ENCODE measurements at regions not wholly inside any gene's neighbourhood (a gene's known extent, or its start where the extent isn't known, plus 50 kb on each side); places are given as distances from the start of the nearest gene placed in this dataset.
A peak's percentile ranks its signal among the peaks of the same experiment; 100 is the strongest.
"Not testable (repeated sequence)": the region's sequence is repeated elsewhere in the genome, so short reads cannot be mapped to it uniquely, and the experiment has no call there.

DNA sequence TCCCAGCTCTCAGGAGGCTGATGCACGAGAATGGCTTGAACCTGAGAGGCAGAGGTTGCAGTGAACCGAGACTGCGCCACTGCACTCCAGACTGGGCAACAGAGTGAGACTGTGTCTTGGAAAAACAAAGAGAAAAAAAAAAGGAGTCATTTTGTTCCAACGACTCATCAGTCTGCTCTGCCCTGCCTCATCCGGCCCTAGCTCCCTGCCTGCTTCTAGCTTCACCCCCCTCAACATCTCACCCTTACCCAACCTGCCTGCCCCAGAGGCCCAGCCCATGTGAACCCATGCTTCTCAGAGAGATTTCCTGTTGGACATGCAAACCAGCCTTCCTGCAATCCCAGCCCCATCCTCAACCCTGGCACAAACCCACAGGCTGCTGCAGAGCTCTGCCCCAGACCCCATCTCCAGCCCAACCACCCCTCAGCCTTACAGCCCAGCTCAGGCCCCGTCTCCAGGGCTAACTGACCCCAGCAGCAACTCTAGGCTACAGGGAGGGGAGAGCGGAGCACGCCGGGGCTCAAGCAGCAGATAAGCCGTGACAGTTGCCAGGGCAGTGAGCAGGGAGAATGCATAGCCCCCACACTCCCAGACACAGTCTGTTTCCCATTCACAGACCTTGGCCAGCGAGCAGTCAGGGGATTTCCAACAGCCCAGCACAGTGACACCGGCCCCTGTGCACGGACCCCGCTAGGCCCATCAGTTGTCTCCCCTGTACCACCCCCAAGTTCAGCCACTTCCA, 86.0 kb upstream of the KCTD7 start:
- DNase-seq = no peak

DNA sequence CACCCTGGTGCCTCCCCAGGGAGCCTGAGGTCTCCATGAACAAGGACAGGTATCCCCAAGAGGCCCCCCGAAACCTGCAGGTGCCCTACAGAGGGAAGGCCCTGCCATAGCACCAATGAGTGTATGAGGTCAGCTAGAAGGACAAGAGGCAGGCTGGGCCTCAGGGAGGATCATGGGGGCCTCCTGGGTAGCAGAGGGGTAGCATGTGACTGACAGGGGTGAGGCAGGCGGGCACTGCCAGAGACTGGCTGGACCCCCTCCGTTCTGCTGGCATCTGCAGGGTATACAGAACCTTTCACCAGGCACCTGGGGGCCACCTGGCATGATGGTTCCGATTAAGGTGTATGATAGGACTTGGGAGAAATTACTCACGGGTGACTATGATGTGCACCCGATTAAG, 79.2 kb upstream of the KCTD7 start:
- DNase-seq = no peak

DNA sequence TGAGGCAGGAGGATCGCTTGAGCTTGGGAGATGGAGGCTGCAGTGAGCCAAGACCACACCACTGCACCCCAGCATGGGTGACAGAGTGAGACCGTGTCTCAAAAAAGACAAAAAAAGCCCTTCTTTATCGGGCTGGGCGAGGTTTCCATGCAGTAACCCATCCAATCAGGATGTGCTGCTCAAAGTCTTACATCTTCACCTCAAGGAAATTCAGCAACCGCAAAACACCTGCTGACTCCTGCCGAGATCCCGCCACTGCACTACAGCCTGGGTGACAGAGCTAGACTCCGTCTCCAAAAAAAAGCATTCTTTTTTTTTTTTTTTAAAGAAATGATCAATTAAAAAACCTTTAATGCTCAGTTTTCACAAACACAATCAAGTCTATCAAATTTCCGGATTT, 75.7 kb upstream of the KCTD7 start:
- DNase-seq = no peak

DNA sequence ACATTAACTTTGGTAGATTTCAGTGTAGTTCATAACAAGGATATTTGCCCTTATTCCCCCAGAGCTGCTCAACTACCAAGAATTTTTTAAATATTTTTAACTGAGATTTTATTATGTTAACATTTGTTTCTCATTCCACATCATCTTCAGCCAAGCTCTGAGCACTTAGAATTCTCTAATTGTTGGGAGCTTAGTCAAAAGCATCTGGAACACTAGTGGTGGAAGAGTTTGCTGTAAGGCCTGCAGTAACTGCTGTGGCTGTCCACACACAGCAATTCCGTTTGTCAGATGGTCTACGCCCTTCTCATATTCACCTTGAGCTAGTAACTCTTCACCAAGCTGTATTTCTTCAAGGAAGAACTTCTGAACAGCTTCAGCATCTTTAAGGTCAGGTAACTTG, 75.0 kb upstream of the KCTD7 start:
- DNase-seq = not testable (repeated sequence)

DNA sequence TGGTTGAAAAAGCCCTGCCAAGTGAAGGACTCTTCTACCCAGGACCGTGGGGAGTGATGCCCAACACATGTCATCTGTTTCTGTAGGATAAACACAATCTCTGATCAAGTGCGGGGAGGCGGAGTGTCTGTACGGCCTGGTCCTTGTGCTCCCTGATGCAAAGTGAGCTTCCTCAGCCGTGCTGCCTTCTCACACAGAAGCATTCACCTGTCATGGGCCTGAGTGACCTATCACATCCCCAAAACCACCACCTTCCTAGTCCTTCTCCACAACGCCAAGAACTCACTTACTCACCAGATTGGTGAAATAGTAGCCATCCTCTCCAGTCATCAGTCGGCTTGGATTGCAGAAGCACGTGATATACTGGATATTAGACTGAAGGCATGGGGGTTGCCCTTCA, 74.4 kb upstream of the KCTD7 start:
- not testable (repeated sequence) for DNase-seq

DNA sequence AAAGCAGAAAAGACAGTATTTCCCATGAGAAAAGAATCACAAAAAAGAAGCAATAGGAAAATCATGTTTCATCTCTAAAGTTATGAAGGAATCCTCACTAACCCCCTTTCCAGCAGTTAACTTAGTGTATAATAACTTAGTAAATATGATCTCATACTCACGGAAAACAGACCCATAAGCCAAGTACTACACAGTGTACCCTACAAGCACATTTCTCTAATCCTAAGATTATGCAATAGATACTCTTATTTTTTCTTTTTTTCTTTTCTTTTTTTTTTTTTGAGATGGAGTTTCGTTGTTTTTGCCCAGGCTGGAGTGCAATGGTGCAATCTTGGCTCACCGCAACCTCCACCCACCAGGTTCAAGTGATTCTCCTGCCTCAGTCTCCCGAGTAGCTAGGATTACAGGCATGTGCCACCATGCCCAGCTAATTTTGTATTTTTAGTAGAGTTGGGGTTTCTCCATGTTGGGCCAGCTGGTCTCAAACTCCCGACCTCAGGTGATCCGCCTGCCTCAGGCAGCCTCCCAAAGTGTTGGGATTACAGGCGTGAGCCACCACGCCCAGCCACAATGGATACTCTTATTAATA, 73.7 kb upstream of the KCTD7 start:
- not testable (repeated sequence) for DNase-seq

DNA sequence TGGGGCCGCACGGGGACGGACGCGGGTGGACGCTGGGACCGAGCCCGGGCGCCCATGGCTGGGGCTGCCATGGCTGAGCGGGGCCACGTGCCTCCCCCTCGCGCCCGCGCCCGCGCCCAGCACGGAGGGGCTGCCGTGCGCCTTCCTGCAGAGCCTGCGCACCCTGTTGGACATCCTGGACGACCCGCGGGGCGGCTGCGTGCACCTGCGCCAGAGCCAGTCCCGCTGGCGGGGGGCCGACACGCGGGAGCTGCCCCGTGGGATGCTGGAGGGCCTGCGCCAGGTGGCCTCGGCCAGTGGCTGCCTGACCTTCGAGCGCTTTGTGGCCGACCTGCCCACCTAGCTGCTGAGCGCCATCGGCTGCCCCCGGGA, 72.5 kb upstream of the KCTD7 start:
- no peak for DNase-seq

DNA sequence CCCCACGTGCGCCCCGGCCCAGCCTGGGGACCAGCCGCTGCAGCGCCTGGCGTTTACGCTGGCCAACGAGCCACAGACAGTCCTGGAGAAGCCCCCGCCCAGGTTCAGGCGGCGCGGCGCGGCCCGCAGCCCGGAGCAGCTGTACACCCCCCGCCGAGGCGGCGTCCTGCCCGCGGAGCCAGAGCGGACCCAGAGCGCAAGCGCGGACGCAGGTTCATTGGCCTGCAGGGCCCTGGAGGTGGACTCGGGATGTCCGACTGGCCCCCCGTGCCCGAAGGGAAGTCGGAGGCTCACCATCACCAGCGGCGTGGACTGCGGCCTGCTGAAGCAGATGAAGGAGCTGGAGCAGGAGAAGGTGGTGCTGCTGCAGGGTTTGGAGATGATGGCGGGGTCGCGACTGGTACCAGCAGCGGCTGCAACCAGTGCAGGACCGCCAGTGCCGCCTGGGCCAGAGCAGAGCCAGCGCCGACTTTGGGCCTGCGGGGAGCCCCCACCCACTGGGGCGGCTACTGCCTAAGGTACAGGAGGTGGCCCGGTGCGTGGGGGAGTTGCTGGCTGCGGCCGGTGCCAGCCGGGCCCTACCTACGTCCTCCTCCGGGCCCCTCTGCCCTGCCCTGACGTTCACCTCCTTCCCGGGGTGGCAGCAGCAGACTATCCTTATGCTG, 72.0 kb upstream of the KCTD7 start:
- no peak for DNase-seq

DNA sequence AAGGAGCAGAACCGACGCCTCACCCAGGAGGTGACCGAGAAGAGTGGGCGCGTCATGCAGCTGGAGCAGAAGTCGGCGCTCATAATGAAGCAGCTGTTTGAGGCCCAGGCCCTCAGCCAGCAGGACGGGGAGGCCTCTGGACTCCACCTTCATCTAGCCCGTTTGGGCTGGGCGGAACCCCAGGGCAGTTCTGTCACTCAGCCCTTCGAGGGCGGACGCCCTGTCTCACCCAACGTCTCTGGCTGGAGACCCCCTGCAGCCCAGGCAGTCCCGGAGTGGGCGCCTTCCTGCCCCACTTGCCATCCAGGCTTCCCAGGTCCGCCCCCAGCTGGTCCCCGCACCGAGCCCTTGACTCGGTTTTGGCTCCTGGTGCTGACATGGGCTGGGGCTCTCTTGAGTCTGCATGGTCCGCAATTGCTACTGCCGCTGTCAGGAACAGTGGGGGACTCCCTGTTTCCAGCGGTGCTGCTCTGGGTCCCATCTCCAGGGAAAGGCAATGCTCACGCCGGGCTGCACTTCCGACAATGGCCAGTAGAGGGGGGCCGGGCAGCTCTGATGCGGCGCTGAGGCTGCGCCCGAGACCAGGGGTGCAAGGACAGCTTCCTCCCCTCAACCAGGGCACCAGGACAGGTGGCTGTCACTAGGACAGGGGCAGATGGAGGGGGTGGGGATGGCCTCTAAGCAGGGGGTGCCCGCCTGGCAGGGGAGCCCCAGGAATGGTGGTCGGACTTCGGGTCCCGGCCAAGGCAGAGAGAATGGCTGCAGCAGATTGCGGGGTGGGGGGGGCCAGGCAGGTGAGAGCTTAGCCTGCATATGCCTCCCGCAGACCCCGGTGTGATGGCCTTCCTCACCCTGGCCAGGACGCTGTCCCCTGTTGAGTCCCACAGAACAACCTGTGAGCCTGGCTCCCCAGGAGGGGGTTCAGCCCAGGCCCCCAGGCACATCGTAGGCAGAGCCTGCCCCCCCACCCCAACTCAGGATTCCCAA, 71.2 kb upstream of the KCTD7 start:
- DNase-seq = peak; percentile 68 to 84 (median 77)

DNA sequence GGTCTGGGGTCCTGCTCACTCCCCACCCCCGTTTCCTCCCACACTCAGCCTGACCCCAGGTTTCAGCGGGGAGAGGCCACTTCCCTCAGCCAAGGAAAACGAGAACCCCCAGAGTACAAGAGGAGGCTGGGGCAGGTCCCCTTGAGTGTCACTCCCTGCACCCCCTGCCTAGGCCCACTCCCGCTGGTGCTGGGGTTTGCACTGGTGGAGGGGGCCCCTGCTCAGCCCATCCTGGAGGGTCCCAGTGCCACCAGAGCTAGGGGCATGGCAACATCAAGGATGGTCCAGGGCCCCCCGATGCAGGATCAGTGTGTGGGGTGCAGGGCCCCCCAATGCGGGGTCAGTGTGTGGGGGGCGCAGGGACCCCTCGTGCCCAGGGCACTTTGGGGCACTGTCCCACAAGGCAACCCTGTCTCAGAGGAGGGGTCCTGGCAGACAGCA, 70.5 kb upstream of the KCTD7 start:
- no peak for DNase-seq

DNA sequence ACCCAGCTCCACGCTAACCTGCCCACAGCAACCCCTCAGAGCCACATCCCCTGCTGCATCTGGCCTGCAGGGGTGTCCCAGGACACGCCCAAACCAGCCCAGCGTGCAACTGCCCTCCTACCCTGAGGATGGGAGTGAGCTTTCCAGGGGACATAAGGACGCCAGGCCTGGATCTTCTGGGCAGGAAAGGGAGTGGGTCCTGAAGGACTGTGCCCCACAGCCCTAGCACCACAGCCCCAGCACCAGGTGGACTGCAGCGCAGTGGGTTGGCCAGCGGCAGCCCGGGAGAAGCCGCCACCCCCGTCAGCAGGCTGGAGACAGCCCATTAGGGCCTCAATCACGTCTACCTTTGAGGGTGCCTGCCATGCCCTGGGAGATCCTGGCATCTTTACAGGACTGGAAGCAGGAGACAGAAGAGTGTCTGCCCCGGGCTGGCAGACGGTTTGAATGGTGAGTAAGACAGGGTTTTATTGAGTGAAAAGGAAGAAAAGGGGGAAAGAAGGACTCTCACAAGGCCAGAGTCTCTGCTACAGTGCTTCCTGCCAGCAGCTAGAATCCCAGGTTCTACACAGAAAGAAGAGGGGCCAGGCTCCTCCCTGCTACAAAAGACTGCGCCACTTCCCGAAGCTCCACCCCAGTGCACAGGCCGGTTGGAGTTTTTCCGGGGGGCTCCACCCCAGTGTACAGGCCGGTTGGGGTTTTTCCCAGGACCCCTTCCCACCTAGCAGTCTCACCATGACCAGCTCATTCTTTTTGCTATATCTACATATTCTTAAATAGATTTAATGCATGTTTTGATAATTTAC, 69.8 kb upstream of the KCTD7 start:
- no peak for DNase-seq

DNA sequence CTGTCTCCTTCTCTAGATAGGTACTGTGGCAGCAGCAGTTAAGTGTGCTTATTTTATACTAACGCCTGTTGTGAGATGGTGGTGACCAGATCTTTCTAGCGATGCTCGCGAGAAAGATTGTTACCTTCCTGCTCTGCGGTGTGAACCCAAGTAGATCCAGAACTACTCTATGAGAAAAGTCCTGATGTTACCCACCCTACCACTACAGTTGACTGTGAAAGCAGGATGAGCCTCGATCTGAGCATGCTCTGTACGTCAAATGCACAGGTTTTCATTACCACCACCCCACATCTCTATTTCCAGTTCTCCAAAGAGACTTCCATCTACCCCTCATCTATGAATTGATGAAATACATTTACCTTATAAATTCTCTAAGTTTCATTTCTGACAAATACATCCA, 64.6 kb upstream of the KCTD7 start:
- DNase-seq = no peak

DNA sequence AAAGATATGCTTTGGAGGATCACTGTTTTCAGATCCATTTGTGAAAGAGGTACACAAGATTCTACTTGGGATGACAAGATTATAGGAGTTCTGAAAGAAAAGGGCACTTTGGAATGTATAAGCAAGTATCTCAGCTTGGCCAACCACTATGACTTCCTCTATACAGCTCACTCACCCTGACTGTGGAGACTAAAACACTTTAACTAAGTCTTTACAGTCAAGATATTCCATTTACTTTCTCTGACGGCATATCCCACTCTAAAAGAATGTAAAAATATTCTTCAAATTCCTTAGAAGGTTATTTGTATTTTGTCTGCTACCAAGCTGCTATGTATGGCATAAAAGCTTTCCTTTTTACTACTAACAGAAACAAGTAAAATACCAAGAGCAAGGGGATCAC, 58.5 kb upstream of the KCTD7 start:
- DNase-seq = not testable (repeated sequence)

DNA sequence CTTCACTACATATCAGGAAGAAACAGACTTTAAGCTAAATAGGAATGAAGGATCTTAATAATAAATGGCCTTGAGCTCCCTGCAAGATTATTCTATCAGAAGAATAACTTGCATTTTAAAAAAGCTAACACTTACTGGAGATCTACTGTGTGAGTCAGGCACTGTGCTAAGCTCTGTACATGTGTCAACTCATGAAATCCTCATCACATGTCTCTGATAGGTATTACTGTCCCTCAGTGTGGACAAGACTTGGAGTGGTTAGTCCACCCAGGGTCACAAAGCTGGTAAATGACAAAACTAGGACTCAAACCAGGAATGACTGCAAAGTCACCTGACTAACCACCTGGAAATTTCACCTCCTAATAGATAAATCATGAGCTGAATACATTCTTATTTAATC, 57.1 kb upstream of the KCTD7 start:
- DNase-seq = no peak

DNA sequence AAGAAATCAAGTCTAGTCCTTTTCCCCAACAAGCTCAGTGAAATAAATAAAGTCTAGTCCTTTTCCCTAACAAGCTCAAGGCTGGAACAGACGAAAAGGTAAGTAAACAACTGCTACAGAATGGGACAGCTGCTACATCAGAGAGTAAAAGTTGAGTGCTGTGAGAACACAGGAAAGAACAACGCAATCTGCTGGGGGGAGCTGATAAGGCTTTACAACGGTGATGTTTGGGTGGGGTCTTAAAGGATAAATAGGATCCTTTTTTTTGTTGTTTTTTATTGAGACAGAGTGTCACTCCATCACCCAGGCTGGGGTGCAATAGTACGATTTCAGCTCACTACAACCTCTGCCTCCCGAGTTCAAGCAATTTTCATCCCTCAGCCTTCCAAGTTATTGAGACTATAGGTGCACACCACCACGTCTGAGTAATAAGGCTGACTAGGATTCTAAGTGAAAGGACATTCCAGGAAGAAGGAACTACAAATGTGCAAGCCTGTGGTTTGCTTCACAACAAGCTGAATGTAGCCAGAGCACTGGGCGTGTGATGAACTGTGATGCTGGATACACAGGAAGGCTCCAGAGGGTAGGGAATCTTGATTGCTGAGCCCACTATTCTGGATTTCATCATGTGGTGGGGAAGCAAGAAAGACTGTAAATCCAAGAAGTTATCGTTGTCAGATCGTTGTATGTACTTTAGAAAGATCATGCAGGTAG, 54.7 kb upstream of the KCTD7 start:
- not testable (repeated sequence) for DNase-seq

DNA sequence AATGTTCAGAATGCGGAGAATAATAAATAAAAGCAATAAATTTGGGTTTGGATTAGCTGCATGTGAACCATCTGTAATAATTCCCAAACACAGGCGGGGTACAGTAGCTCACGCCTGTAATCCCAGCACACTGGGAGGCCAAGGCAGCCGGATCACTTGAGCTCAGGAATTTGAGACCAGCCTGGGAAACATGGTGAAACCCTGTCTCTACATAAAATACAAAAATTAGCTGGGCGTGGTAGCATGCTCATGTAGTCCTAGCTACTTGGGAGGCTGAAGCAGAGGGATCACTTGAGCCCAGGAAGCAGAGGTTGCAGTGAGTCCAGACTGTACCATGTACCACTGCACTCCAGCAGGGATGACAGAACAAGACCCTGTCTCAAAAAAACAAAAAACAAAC, 53.9 kb upstream of the KCTD7 start:
- not testable (repeated sequence) for DNase-seq

DNA sequence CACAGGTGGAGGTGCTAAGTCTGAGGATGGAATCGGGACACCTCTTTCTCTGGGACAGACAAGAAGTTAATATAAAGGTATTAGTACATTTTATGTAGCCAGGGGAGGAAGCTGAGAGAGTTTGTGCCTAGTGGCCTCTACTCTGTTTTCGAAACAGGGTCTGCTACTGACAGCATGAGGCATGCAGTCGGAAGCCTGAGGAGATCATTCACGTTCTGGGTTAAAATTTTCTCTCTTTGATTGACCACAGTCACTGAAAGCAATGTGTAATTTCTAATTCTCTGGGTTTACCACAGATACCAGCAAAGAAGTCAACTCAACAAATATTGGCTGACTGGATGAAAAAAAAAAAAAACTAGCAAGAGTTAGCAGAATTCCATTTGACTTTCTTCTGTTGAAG, 53.3 kb upstream of the KCTD7 start:
- DNase-seq = no peak

DNA sequence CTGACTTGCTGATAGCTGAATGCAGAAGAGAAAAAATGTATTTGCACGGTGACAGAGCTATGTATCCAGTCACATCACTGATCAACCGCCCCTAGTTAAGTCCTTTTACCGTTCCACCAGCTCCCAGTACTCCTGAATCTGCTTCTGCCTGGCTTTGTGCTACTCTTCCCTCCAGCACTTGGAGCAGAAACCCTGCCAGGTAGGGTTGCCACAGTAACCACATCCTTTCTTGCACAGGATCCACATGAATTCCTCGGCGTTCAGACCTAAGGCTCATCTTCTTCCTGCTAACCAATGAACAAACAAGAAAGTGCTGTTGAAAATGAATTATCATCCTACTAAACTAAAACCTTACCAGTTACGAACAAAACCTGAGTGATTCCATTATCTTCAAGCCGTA, 52.0 kb upstream of the KCTD7 start:
- no peak for DNase-seq

All from suppressor macrophage treated with lipopolysaccharide for 1 hour (primary cell).